Kasumi-1 (cell line): ENCODE measurements at regions not wholly inside any gene's neighbourhood (a gene's known extent, or its start where the extent isn't known, plus 50 kb on each side); places are given as distances from the start of the nearest gene placed in this dataset.
"Not testable (repeated sequence)": the region's sequence is repeated elsewhere in the genome, so short reads cannot be mapped to it uniquely, and the experiment has no call there.

Experiments
- DNase-seq, 2 experiments: peaks; one replicate each; lab custom pipeline; 2025; lab: John Stamatoyannopoulos, UW

- DNase-seq, result no peak
These were observed 207.0 kb downstream of the MN1 start for GRCh38 chr22:27594474-27595134.

- DNase-seq, result no peak
These were observed 205.3 kb downstream of the MN1 start for GRCh38 chr22:27596133-27596870.

GRCh38 chr22:27597703-27598444 is 203.7 kb downstream of the MN1 start:
- no peak for DNase-seq

GRCh38 chr22:27598792-27599191 is 202.8 kb downstream of the MN1 start:
- no peak for DNase-seq

GRCh38 chr22:27601195-27601594 is 200.4 kb downstream of the MN1 start:
- DNase-seq, result no peak

GRCh38 chr22:27602390-27602789 is 199.2 kb downstream of the MN1 start:
- DNase-seq, result no peak

GRCh38 chr22:27603111-27603799 is 198.3 kb downstream of the MN1 start:
- no peak for DNase-seq

- no peak for DNase-seq
These were observed 197.8 kb downstream of the MN1 start for GRCh38 chr22:27603800-27604144.

GRCh38 chr22:27605390-27605789 is 196.2 kb downstream of the MN1 start:
- DNase-seq, result no peak

GRCh38 chr22:27607750-27608149 is 193.8 kb downstream of the MN1 start:
- not testable (repeated sequence) for DNase-seq

GRCh38 chr22:27609451-27609888 is 192.1 kb downstream of the MN1 start:
- no peak for DNase-seq

GRCh38 chr22:27610164-27610563 is 191.4 kb downstream of the MN1 start:
- not testable (repeated sequence) for DNase-seq

GRCh38 chr22:27610863-27611786 is 190.4 kb downstream of the MN1 start:
- DNase-seq, result no peak

- peak; percentile 13 to 24 for DNase-seq
These were observed 189.4 kb downstream of the MN1 start for GRCh38 chr22:27612115-27612514.

- no peak for DNase-seq
These were observed 188.2 kb downstream of the MN1 start for GRCh38 chr22:27613099-27614005.

GRCh38 chr22:27614006-27614649 is 187.4 kb downstream of the MN1 start:
- DNase-seq, result no peak

GRCh38 chr22:27614650-27615007 is 186.9 kb downstream of the MN1 start:
- no peak for DNase-seq

GRCh38 chr22:27615408-27615807 is 186.1 kb downstream of the MN1 start:
- no peak for DNase-seq

GRCh38 chr22:27616033-27616432 is 185.5 kb downstream of the MN1 start:
- DNase-seq, result no peak
